Coronary artery (tissue), 2 donors: ENCODE measurements at regions not wholly inside any gene's neighbourhood (a gene's known extent, or its start where the extent isn't known, plus 50 kb on each side); places are given as distances from the start of the nearest gene placed in this dataset.

Experiments used
- DNase-seq: peaks from one replicate; pipeline ENCODE4 v3.0.0-alpha.2; 2017; ENCODE audit warnings: low spot score
- H3K27ac ChIP-seq, 2 donors: fragments of 200-600 bp; sonication (generic); one replicate each; pipeline ENCODE4 v1.5.1; 2016 to 2019
- H3K4me3 ChIP-seq: fragments of 200-600 bp; sonication (generic); 2 replicates; pipeline ENCODE4 v1.5.1; 2016; ENCODE audit warnings: mild to moderate bottlenecking, moderate library complexity
- TF ChIP-seq, protein P1 (sequence below): fragments of 200-600 bp; sonication (generic); IDR thresholded peaks from one replicate; pipeline ENCODE4 v1.5.1; 2019; ENCODE audit warnings: antibody characterized with exemption

DNA sequence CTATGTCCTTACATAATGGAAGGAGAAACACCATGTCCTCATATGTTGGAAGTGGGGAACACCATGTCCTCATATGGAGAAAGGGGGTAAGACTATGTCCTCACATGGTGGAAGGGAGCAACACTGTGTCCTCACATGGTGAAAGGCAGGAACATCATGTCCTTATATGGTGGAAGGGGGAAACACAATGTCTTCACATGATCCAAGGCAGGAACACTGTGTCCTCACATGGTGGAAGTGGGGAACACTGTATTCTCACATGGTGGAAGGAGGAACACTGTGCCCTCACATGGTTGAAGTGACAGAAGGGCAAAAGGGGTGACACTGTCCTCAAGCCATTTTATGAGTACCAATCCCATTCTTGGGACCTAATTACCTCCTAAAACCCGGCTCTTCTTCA is 146.3 kb upstream of the ETV3 start:
- Histone ChIP-seq H3K4me3 (no peak overlapping the region), H3K27ac (no peak overlapping the region)
- TF ChIP-seq, protein P1, sequence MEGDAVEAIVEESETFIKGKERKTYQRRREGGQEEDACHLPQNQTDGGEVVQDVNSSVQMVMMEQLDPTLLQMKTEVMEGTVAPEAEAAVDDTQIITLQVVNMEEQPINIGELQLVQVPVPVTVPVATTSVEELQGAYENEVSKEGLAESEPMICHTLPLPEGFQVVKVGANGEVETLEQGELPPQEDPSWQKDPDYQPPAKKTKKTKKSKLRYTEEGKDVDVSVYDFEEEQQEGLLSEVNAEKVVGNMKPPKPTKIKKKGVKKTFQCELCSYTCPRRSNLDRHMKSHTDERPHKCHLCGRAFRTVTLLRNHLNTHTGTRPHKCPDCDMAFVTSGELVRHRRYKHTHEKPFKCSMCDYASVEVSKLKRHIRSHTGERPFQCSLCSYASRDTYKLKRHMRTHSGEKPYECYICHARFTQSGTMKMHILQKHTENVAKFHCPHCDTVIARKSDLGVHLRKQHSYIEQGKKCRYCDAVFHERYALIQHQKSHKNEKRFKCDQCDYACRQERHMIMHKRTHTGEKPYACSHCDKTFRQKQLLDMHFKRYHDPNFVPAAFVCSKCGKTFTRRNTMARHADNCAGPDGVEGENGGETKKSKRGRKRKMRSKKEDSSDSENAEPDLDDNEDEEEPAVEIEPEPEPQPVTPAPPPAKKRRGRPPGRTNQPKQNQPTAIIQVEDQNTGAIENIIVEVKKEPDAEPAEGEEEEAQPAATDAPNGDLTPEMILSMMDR, result no peak
- no peak for DNase-seq

DNA sequence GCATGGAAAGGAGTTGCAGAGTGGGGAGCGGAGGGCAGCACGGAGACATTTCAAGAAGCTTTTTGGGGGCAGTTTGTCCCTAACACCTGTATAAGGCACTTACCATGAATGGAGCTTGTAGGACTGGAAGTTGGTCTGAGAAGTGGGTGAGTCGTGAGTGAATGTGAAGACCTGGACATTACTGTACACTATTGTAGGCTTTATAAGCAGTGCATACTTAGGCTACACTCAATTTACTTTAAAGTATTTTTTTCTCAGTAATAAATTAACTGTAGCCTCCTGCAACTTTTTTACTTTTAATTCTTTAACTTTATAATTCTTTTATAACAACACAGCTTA is 141.6 kb upstream of the ETV3 start:
- no peak for DNase-seq
- TF ChIP-seq, protein P1, result no peak
- H3K4me3 ChIP-seq, result no peak overlapping the region
- no peak overlapping the region for H3K27ac ChIP-seq

DNA sequence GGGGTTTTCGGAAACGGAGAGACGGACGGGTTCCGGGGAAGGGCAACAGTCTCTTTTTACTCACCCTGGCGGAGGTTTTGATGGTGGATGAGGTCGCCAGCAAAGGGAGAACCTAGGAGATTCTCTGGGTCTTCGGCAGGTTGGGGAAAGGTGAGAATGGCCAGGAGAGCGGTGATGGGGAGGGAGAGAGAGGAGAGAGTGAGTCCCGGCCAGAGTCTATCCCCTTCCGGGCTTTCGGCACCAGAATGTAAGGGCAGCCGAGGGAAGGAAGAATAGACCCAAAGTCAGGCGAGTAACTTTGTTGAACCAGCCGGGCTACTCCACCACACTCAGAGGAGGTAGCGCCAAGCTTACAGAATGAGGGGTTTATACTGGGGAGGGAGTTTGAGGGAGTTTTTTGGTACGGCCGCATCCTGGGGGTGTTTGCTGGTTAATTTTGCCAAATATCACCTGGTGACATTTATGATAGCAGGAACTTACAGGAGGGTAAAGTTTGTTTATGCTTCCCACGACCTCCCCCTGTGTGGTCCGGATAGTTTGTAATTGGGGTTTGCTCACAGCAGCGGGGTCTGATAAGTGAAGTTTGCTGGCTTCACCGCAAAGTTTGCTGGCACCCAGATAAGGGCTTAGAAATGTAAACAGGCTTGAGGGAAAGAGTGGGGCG is 141.1 kb upstream of the ETV3 start:
- no peak overlapping the region for H3K4me3 ChIP-seq
- no peak for DNase-seq

DNA sequence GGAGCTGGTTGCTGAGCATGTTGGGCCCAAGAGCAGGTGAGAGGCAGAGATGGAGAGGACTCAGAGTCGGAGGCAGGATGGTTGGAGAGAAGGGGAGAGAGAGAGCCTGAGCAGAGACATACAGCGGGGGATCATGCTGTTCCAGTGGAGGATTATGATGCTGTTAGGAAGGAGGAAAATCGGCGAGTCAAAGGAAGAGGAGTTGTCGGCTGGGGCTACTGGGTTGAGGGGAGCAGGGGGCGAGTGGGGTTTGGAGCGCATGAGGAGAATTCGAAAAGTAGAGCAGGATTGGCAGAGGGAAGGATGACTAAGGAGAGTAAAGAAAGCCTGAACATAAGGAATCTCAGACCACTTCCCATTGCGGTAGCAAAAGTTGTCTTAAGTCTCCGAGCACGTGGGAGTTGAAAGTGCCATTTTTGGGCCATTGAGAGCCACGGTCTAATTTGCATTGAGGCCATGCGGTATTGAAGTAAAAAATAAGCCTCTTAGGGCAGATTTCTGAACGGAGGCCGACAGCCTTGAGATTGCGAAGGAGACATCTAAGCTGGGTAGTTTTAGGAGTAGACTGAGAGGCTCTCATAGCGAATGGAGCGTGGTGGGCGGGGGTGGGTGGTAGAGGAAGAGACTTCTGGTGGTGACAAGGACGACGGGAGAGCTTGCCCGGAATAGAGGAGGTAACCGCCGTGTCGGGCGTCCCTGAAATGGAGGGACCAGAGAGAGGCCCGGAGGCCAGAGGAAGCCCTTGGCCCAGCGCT is 140.4 kb upstream of the ETV3 start:
- TF ChIP-seq, protein P1, result no peak
- H3K27ac ChIP-seq, result no peak overlapping the region
- no peak overlapping the region for H3K4me3 ChIP-seq
- DNase-seq, result peak; percentile 52

More for the DNA sequence above, 141.1 kb upstream of the ETV3 start:
- no peak overlapping the region for H3K27ac ChIP-seq
- TF ChIP-seq, protein P1, result no peak

DNA sequence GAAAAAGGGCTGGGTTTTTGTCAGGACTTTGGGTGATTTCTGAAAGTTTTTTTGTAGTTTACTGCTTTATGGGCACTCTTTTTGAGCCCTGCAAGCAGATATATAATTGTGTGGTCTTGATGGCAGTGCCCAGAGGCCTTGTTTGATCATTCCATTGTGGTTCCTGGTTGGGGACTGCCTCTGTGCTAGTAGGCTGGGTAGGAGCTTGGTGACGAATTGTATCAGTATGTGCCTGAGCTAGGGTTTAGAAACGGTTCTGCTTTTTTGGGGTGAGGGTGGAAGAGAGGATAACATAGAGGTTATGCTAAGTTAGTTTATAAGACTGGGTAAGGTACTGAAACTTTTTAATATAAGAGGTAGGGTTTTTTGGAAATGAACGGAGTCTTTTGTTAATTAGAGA is 139.7 kb upstream of the ETV3 start:
- Histone ChIP-seq H3K4me3 (no peak overlapping the region), H3K27ac (no peak overlapping the region)
- TF ChIP-seq, protein P1, result no peak
- DNase-seq, result no peak

DNA sequence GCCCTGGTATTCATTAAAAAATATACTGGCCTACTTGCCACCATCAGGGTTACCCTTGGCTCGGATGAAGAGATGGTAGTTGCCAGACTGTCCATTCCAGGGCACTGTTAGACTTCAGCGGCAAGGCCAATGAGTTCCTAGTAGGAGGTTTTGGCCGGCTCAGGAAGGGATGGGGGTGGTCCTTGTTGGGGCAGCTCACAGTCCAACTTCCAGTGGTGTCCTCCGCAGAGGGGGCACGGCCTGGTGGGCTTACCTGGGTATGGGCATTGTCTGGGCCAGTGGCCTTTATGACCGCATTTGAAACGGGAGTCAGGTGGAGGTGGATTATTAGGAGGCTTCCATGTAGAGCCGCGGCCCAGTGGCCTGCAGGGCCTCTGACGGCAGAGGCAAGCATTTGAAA is 139.1 kb upstream of the ETV3 start:
- H3K4me3 ChIP-seq, result no peak overlapping the region
- TF ChIP-seq, protein P1, result no peak
- DNase-seq, result peak; percentile 62
- no peak overlapping the region for H3K27ac ChIP-seq
